SK-N-SH (cell line): ENCODE measurements at regions not wholly inside any gene's neighbourhood (a gene's known extent, or its start where the extent isn't known, plus 50 kb on each side); places are given as distances from the start of the nearest gene placed in this dataset.

Source experiments
- CTCF ChIA-PET: fragments of 300-600, 350-600 bp; formaldehyde crosslinking; extraction: SDS; loops from one replicate; lab custom pipeline; 2021; lab: Yijun Ruan, JAX
- POLR2A ChIA-PET: fragments of 350-600 bp; sonication (Branson Sonifier 250); formaldehyde crosslinking; extraction: SDS; loops from one replicate; lab custom pipeline; 2020; ENCODE audit warnings: antibody characterized with exemption, inconsistent platforms; lab: Yijun Ruan, JAX
- DNase-seq: peaks from one replicate; pipeline ENCODE4 v3.0.0; 2012
- H2AFZ ChIP-seq: fragments of 200-600 bp; sonication (generic); 2 replicates; pipeline ENCODE4 v1.8.1; 2016; ENCODE audit warnings: antibody characterized with exemption, mild to moderate bottlenecking, low read depth
- H3F3A ChIP-seq: fragments of 200-600 bp; sonication (generic); replicated peaks from 2 replicates; pipeline ENCODE3; 2016; ENCODE audit warnings: antibody characterized with exemption, mild to moderate bottlenecking; ENCODE audit not compliant: insufficient read depth
- H3K27ac ChIP-seq, 2 experiments: fragments of 200-500 bp in 1 of 2; fragments of 200-600 bp in 1 of 2; sonication (Bioruptor generic) in 1 of 2; sonication (generic), shearing (Covaris generic) in 1 of 2; 2 replicates each; pipeline versions ENCODE4 v1.5.1 to v1.6.1; 2014 to 2016; ENCODE audit warnings: low read depth in 2 of 2, inconsistent platforms in 1 of 2, low read length in 1 of 2, mild to moderate bottlenecking in 1 of 2, mixed read lengths in 1 of 2
- H3K27me3 ChIP-seq: fragments of 200-600 bp; sonication (generic), shearing (Covaris generic); 2 replicates; pipeline ENCODE4 v1.6.1; 2016; ENCODE audit warnings: mixed run types; ENCODE audit not compliant: insufficient read depth
- H3K36me3 ChIP-seq, 2 experiments: fragments of 200-500 bp in 1 of 2; fragments of 200-600 bp in 1 of 2; sonication (Bioruptor generic) in 1 of 2; sonication (generic) in 1 of 2; replicated peaks in 1 of 2; 2 replicates each; pipeline versions ENCODE3 to v1.5.1; 2014 to 2016; ENCODE audit warnings: low read length in 1 of 2, mild to moderate bottlenecking in 1 of 2; ENCODE audit not compliant: insufficient read depth in 2 of 2, control insufficient read depth in 1 of 2
- H3K4me1 ChIP-seq, 2 experiments: fragments of 200-500 bp in 1 of 2; fragments of 200-600 bp in 1 of 2; sonication (Bioruptor generic) in 1 of 2; sonication (generic), shearing (Covaris generic) in 1 of 2; 2 replicates each; pipeline versions ENCODE4 v1.5.1 to v1.6.1; 2014 to 2016; ENCODE audit warnings: low read depth in 1 of 2, low read length in 1 of 2, mixed run types in 1 of 2; ENCODE audit not compliant: insufficient read depth in 2 of 2, control insufficient read depth in 1 of 2
- H3K4me2 ChIP-seq: fragments of 200-600 bp; sonication (generic), shearing (Covaris generic); 2 replicates; pipeline ENCODE4 v1.6.1; 2017; ENCODE audit warnings: mixed run types
- H3K4me3 ChIP-seq, 2 experiments: fragments of 200-500 bp in 1 of 2; fragments of 200-600 bp in 1 of 2; sonication (Bioruptor generic) in 1 of 2; sonication (generic), shearing (Covaris generic) in 1 of 2; 2 replicates each; pipeline versions ENCODE4 v1.5.1 to v1.8.1; 2014 to 2016; ENCODE audit warnings: low read depth in 2 of 2, inconsistent platforms in 1 of 2, low read length in 1 of 2, mild to moderate bottlenecking in 1 of 2, mixed read lengths in 1 of 2, moderate library complexity in 1 of 2
- H3K79me2 ChIP-seq: fragments of 200-600 bp; sonication (generic); 2 replicates; pipeline ENCODE4 v1.8.1; 2017; ENCODE audit warnings: mild to moderate bottlenecking; ENCODE audit not compliant: insufficient read depth
- H3K9ac ChIP-seq: fragments of 200-600 bp; sonication (generic); 2 replicates; pipeline ENCODE4 v1.6.1; 2017; ENCODE audit warnings: mixed run types
- H3K9me2 ChIP-seq: fragments of 200-600 bp; sonication (generic); 2 replicates; pipeline ENCODE4 v1.6.1; 2017; ENCODE audit warnings: mixed run types
- H3K9me3 ChIP-seq: fragments of 200-600 bp; sonication (generic); 2 replicates; pipeline ENCODE4 v1.6.1; 2017; ENCODE audit warnings: mixed run types, mild to moderate bottlenecking, moderate library complexity
- H4K20me1 ChIP-seq: fragments of 200-600 bp; sonication (generic); 2 replicates; pipeline ENCODE4 v1.6.1; 2017; ENCODE audit warnings: mild to moderate bottlenecking, mixed run types; ENCODE audit not compliant: insufficient read depth
- CTCF ChIP-seq: fragments of 200-600 bp; sonication (generic); IDR thresholded peaks from 2 replicates; pipeline ENCODE4 v1.6.1; 2017; ENCODE audit warnings: antibody characterized with exemption, mild to moderate bottlenecking, moderate library complexity
- FOSL2 ChIP-seq: IDR thresholded peaks from 2 replicates; pipeline ENCODE4 v1.4.0; 2012; ENCODE audit warnings: low read depth, mild to moderate bottlenecking, moderate library complexity, borderline replicate concordance
- NFIC ChIP-seq: IDR thresholded peaks from 2 replicates; pipeline ENCODE4 v1.4.0; 2012; ENCODE audit warnings: borderline replicate concordance
- RXRA ChIP-seq: IDR thresholded peaks from 2 replicates; pipeline ENCODE4 v1.4.0; 2012; ENCODE audit warnings: low read depth, mild to moderate bottlenecking, borderline replicate concordance
- TCF12 ChIP-seq: IDR thresholded peaks from 2 replicates; pipeline ENCODE4 v1.4.0; 2012
- YY1 ChIP-seq: IDR thresholded peaks from 2 replicates; pipeline ENCODE4 v1.4.0; 2012; ENCODE audit warnings: low read depth, mild to moderate bottlenecking
- ZBTB33 ChIP-seq: IDR thresholded peaks from 2 replicates; pipeline ENCODE4 v1.4.0; 2012; ENCODE audit warnings: low read depth, borderline replicate concordance
- WGBS: methylation state at CpG from one replicate; pipeline ENCODE4 v1.1.6; 2017; ENCODE audit warnings: low lambda C conversion rate; 5-methylcytosine and 5-hydroxymethylcytosine counted together

GRCh38 chr21:27201197-27201596, 234.3 kb upstream of the ADAMTS5 start:
- 64% methylated on average over 3 of the region's 3 CpGs for WGBS
- TF ChIP-seq TCF12 (no peak), CTCF (no peak), FOSL2 (peak; percentile 22; the same call in 1 of the 2 replicates), NFIC (no peak), RXRA (no peak), YY1 (no peak)
- TF ChIP-seq, all 33 proteins: peak for 1
- H3K9me2 ChIP-seq, result 0 out of 2 replicates have a peak, but pooled peaks cover 3% of the 10 kb centered on the region
- H3K9me3 ChIP-seq, result no peaks in the 10 kb centered on the region
- ChIA-PET CTCF (no interaction called here), POLR2A (no interaction called here)
- no peak overlapping the region for H3K27ac ChIP-seq
- H3K27me3 ChIP-seq, result no peaks in the 10 kb centered on the region
- no peaks in the 10 kb centered on the region for H3K79me2 ChIP-seq
- H4K20me1 ChIP-seq, result no peaks in the 10 kb centered on the region
- peaks cover 8% of the 10 kb centered on the region for H3F3A ChIP-seq
- H3K4me2 ChIP-seq, result no peak overlapping the region
- DNase-seq, result no peak
- no peak overlapping the region for H3K4me3 ChIP-seq
- 0 out of 4 replicates have a peak, but pooled peaks cover 0 to 5% of the 10 kb centered on the region in 2 experiments for H3K4me1 ChIP-seq
- H3K9ac ChIP-seq, result no peak overlapping the region
- H3K36me3 ChIP-seq, result no peaks in the 10 kb centered on the region
- H2AFZ ChIP-seq, result 0 out of 2 replicates have a peak overlapping the region, but pooled peaks have one; percentile 58

GRCh38 chr21:27196651-27197050, 229.8 kb upstream of the ADAMTS5 start:
- TF ChIP-seq ZBTB33, result no peak
- H3F3A ChIP-seq, result peaks cover 4% of the 10 kb centered on the region
- no peaks in the 10 kb centered on the region for H3K36me3 ChIP-seq
- CTCF ChIA-PET, result no interaction called here
- no peak overlapping the region for H3K27ac ChIP-seq
- H3K9me2 ChIP-seq, result 0 out of 2 replicates have a peak, but pooled peaks cover 3% of the 10 kb centered on the region
- no peaks in the 10 kb centered on the region for H3K9me3 ChIP-seq
- POLR2A ChIA-PET, result no interaction called here
- H3K4me1 ChIP-seq, result peaks cover 0 to 5% of the 10 kb centered on the region in 2 experiments; a peak in 2 of 4 replicates
- H3K9ac ChIP-seq, result no peak overlapping the region
- H2AFZ ChIP-seq, result 0 out of 2 replicates have a peak overlapping the region, but pooled peaks have one; percentile 7
- no peaks in the 10 kb centered on the region for H3K79me2 ChIP-seq
- no peak for DNase-seq
- H3K27me3 ChIP-seq, result no peaks in the 10 kb centered on the region
- WGBS, result 79% methylated on average over 3 of the region's 3 CpGs
- H3K4me3 ChIP-seq, result no peak overlapping the region
- H4K20me1 ChIP-seq, result no peaks in the 10 kb centered on the region
- H3K4me2 ChIP-seq, result no peak overlapping the region
